Thoracic aorta (tissue), 2 donors: ENCODE measurements at regions not wholly inside any gene's neighbourhood (a gene's known extent, or its start where the extent isn't known, plus 50 kb on each side); places are given as distances from the start of the nearest gene placed in this dataset.

Experiments
- ATAC-seq: fragments of 150-250 bp; one replicate; pipeline ENCODE4 v1.8.0; 2017; ENCODE audit warnings: low read depth; ENCODE audit not compliant: insufficient number of reproducible peaks, low FRiP score
- DNase-seq: peaks from one replicate; pipeline ENCODE4 v3.0.0-alpha.2; 2020; ENCODE audit warnings: low spot score
- H3K27ac ChIP-seq, 2 donors: fragments of 200-600 bp; sonication (generic); 1 replicate in 1 of 2; 2 replicates in 1 of 2; pipeline ENCODE4 v1.5.1; 2016; ENCODE audit warnings: mild to moderate bottlenecking in 2 of 2, moderate library complexity in 2 of 2
- H3K27me3 ChIP-seq: fragments of 200-600 bp; sonication (generic); replicated peaks from 2 replicates; pipeline ENCODE4 v1.6.0; 2016; ENCODE audit warnings: mild to moderate bottlenecking; ENCODE audit not compliant: insufficient read depth
- H3K36me3 ChIP-seq: fragments of 200-600 bp; sonication (generic); one replicate; pipeline ENCODE4 v1.5.1; 2016
- H3K4me1 ChIP-seq, 2 donors: fragments of 200-600 bp; sonication (generic); 1 replicate in 1 of 2; 2 replicates in 1 of 2; pipeline versions ENCODE4 v1.5.1 to v1.6.0; 2016; ENCODE audit warnings: low read depth in 2 of 2, mild to moderate bottlenecking in 1 of 2; ENCODE audit not compliant: control insufficient read depth in 1 of 2
- H3K4me3 ChIP-seq: fragments of 200-600 bp; sonication (generic); 2 replicates; pipeline ENCODE4 v1.5.1; 2016; ENCODE audit warnings: mild to moderate bottlenecking
- H3K9me3 ChIP-seq: fragments of 200-600 bp; sonication (generic); 2 replicates; pipeline ENCODE4 v1.5.1; 2016
- TF ChIP-seq, protein P1 (sequence below): fragments of 200-600 bp; sonication (generic); IDR thresholded peaks from one replicate; pipeline ENCODE4 v1.5.1; 2019; ENCODE audit warnings: antibody characterized with exemption

GRCh38 chr10:44006771-44007170, 358.1 kb upstream of the ZNF32 start:
- DNase-seq (no peak), ATAC-seq (no peak)
- no peaks in the 10 kb centered on the region for H3K36me3 ChIP-seq
- H3K27ac ChIP-seq, result no peak overlapping the region
- TF ChIP-seq, protein P1, sequence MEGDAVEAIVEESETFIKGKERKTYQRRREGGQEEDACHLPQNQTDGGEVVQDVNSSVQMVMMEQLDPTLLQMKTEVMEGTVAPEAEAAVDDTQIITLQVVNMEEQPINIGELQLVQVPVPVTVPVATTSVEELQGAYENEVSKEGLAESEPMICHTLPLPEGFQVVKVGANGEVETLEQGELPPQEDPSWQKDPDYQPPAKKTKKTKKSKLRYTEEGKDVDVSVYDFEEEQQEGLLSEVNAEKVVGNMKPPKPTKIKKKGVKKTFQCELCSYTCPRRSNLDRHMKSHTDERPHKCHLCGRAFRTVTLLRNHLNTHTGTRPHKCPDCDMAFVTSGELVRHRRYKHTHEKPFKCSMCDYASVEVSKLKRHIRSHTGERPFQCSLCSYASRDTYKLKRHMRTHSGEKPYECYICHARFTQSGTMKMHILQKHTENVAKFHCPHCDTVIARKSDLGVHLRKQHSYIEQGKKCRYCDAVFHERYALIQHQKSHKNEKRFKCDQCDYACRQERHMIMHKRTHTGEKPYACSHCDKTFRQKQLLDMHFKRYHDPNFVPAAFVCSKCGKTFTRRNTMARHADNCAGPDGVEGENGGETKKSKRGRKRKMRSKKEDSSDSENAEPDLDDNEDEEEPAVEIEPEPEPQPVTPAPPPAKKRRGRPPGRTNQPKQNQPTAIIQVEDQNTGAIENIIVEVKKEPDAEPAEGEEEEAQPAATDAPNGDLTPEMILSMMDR, result no peak
- H3K4me1 ChIP-seq, result peaks cover 13 to 35% of the 10 kb centered on the region in 2 donors
- no peak overlapping the region for H3K4me3 ChIP-seq
- H3K9me3 ChIP-seq, result no peaks in the 10 kb centered on the region
- H3K27me3 ChIP-seq, result no peaks in the 10 kb centered on the region

- TF ChIP-seq, protein P1, result no peak
- Histone ChIP-seq H3K36me3 (no peaks in the 10 kb centered on the region), H3K27ac (no peak overlapping the region), H3K9me3 (no peaks in the 10 kb centered on the region), H3K4me1 (peaks cover 9 to 25% of the 10 kb centered on the region in 2 donors), H3K4me3 (no peak overlapping the region), H3K27me3 (no peaks in the 10 kb centered on the region)
- no peak for ATAC-seq
- no peak for DNase-seq
These were observed 357.1 kb upstream of the ZNF32 start for GRCh38 chr10:44005788-44006099.

- TF ChIP-seq, protein P1, result no peak
These were observed 356.5 kb upstream of the ZNF32 start for GRCh38 chr10:44004913-44005787.

DNA sequence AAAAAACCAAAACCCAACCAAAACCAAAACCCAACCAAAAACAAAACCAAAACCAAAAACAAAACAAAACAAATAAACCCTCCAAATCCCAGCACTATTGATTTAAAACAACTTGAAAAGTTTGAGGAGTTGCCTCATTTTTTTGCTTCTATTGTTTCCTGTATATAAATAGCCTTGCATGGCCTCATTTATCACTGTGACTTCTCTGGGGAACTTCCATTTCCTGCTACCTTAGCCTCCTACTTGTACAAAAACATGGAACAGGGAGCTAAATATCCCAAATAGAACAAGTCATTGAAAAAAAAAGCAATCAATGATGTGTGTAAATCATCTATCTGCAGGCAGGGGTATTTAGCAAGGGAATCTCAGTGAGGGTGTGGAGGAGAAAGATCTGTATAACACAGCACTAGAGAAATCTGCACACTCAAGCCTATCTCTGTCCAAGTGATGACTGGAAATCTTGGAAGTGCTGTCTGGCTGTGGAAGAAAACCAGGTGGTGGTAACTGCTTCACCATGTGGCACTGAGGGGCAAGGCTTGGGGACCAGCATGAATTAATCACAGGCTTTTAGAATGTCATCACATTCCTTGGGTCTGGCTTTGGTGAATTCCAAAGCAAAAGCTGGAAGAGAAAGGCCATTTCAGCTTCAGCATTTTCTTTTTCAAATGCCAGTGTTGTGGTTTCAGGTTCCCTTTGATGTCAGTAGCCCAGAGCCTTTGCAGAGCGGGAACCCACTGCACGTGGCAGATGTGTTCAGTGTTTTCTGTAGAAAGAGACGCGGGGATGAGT, 349.5 kb upstream of the ZNF32 start:
- TF ChIP-seq, protein P1, result no peak
- no peak for DNase-seq
- H3K4me1 ChIP-seq, result peaks cover 12 to 18% of the 10 kb centered on the region in 2 donors
- H3K27ac ChIP-seq, result no peak overlapping the region
- ATAC-seq, result no peak
- H3K9me3 ChIP-seq, result no peaks in the 10 kb centered on the region
- no peaks in the 10 kb centered on the region for H3K27me3 ChIP-seq
- no peaks in the 10 kb centered on the region for H3K36me3 ChIP-seq
- no peak overlapping the region for H3K4me3 ChIP-seq

More at GRCh38 chr10:44004913-44005787, 356.5 kb upstream of the ZNF32 start:
- DNase-seq (no peak), ATAC-seq (no peak)
- Histone ChIP-seq H3K4me3 (no peak overlapping the region), H3K4me1 (peaks cover 6 to 19% of the 10 kb centered on the region in 2 donors), H3K36me3 (no peaks in the 10 kb centered on the region), H3K27me3 (no peaks in the 10 kb centered on the region), H3K9me3 (no peaks in the 10 kb centered on the region), H3K27ac (no peak overlapping the region)

- Histone ChIP-seq H3K4me3 (no peak overlapping the region), H3K4me1 (peaks cover 12 to 18% of the 10 kb centered on the region in 2 donors), H3K27ac (no peak overlapping the region), H3K36me3 (no peaks in the 10 kb centered on the region), H3K9me3 (no peaks in the 10 kb centered on the region), H3K27me3 (no peaks in the 10 kb centered on the region)
- ATAC-seq (no peak), DNase-seq (no peak)
- TF ChIP-seq, protein P1, result no peak
These were observed 348.6 kb upstream of the ZNF32 start for GRCh38 chr10:43997330-43997729.
